ENCODE measurements at regions not wholly inside any gene's neighbourhood (a gene's known extent, or its start where the extent isn't known, plus 50 kb on each side); places are given as distances from the start of the nearest gene placed in this dataset.

- TF ChIP-seq, protein P1, sequence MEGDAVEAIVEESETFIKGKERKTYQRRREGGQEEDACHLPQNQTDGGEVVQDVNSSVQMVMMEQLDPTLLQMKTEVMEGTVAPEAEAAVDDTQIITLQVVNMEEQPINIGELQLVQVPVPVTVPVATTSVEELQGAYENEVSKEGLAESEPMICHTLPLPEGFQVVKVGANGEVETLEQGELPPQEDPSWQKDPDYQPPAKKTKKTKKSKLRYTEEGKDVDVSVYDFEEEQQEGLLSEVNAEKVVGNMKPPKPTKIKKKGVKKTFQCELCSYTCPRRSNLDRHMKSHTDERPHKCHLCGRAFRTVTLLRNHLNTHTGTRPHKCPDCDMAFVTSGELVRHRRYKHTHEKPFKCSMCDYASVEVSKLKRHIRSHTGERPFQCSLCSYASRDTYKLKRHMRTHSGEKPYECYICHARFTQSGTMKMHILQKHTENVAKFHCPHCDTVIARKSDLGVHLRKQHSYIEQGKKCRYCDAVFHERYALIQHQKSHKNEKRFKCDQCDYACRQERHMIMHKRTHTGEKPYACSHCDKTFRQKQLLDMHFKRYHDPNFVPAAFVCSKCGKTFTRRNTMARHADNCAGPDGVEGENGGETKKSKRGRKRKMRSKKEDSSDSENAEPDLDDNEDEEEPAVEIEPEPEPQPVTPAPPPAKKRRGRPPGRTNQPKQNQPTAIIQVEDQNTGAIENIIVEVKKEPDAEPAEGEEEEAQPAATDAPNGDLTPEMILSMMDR (IDR thresholded peaks at IDR 0.05; ENCODE audit: low read depth, low read length) = no peak
- Histone ChIP-seq H3K27me3 (ENCODE audit: control insufficient read depth, insufficient read depth, low read length) (no peaks in the 10 kb centered on the region), H3K9me3 (ENCODE audit: control insufficient read depth, insufficient read depth, low read length) (no peaks in the 10 kb centered on the region), H3K27ac (ENCODE audit: low read depth, low read length) (no peak overlapping the region), H3K4me3 (ENCODE audit: low read depth, low read length) (no peak overlapping the region)
- ChIA-PET CTCF (no interaction called here), POLR2A (no interaction called here)
- DNase-seq (ENCODE audit: low read depth, low spot score) = no peak
Observed at GRCh38 chr13:94764576-94765321, 52.4 kb upstream of the SOX21 start.

Measured in AG04450 (cell line).